ENCODE measurements at regions not wholly inside any gene's neighbourhood (a gene's known extent, or its start where the extent isn't known, plus 50 kb on each side); places are given as distances from the start of the nearest gene placed in this dataset.

DNA sequence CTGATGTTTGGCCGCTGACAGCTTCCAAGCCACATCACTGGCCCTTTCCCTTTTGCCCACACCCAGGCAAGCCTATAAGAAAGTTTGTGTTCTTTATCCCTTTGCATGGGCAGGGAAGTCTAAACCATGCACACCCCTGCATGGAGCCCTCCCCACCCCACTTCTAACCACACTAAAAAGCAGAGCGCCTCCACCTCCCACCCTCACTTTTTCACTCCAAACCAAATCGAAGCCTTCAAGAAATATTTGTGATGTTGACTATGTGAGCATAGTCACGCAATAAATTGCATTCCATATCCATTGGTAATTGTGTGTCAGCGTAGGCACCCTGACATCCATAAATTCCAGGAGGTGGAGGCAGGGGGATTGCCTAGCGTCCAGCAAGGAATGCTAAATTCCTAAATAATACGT lies 104.4 kb upstream of the LSM14A start:
- FAIRE-seq (no peak), DNase-seq (no peak)
- H3K4me1 ChIP-seq (ENCODE audit: control insufficient read depth in 2 of 3, insufficient read depth in 2 of 3, low read depth in 1 of 3, low read length in 3 of 3): no peaks in the 10 kb centered on the region
- H3K9me3 ChIP-seq (ENCODE audit: control insufficient read depth in 2 of 3, insufficient read depth in 1 of 3, low read length in 3 of 3): no peaks in the 10 kb centered on the region
- TF ChIP-seq, protein P1, sequence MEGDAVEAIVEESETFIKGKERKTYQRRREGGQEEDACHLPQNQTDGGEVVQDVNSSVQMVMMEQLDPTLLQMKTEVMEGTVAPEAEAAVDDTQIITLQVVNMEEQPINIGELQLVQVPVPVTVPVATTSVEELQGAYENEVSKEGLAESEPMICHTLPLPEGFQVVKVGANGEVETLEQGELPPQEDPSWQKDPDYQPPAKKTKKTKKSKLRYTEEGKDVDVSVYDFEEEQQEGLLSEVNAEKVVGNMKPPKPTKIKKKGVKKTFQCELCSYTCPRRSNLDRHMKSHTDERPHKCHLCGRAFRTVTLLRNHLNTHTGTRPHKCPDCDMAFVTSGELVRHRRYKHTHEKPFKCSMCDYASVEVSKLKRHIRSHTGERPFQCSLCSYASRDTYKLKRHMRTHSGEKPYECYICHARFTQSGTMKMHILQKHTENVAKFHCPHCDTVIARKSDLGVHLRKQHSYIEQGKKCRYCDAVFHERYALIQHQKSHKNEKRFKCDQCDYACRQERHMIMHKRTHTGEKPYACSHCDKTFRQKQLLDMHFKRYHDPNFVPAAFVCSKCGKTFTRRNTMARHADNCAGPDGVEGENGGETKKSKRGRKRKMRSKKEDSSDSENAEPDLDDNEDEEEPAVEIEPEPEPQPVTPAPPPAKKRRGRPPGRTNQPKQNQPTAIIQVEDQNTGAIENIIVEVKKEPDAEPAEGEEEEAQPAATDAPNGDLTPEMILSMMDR (IDR thresholded peaks at IDR 0.05; ENCODE audit: borderline replicate concordance, extremely low read depth, insufficient read depth): no peak
- no peaks in the 10 kb centered on the region for H3K27me3 ChIP-seq (ENCODE audit: control insufficient read depth, insufficient read depth, low read length)
- intact Hi-C loops (cut with DNase I): no loop called here
- H3K27ac ChIP-seq (ENCODE audit: low read depth in 2 of 2, low read length in 2 of 2): no peak overlapping the region
- H3K36me3 ChIP-seq (ENCODE audit: control insufficient read depth in 2 of 3, insufficient read depth in 3 of 3, low read length in 3 of 3): no peaks in the 10 kb centered on the region
- no peak overlapping the region for H3K9ac ChIP-seq (ENCODE audit: low read length in 3 of 3)
- no peak overlapping the region for H3K4me3 ChIP-seq (ENCODE audit: low read length in 3 of 3)

- DNase-seq (no peak), FAIRE-seq (no peak)
- H3K4me1 ChIP-seq (ENCODE audit: control insufficient read depth in 2 of 3, insufficient read depth in 2 of 3, low read depth in 1 of 3, low read length in 3 of 3): no peaks in the 10 kb centered on the region
- no peaks in the 10 kb centered on the region for H3K9me3 ChIP-seq (ENCODE audit: control insufficient read depth in 2 of 3, insufficient read depth in 1 of 3, low read length in 3 of 3)
- H3K4me3 ChIP-seq (ENCODE audit: low read length in 3 of 3): no peak overlapping the region
- H3K9ac ChIP-seq (ENCODE audit: low read length in 3 of 3): no peak overlapping the region
- no peaks in the 10 kb centered on the region for H3K27me3 ChIP-seq (ENCODE audit: control insufficient read depth, insufficient read depth, low read length)
- intact Hi-C loops (cut with DNase I): no loop called here
- TF ChIP-seq, protein P1 (IDR thresholded peaks at IDR 0.05; ENCODE audit: borderline replicate concordance, extremely low read depth, insufficient read depth): no peak
- no peaks in the 10 kb centered on the region for H3K36me3 ChIP-seq (ENCODE audit: control insufficient read depth in 2 of 3, insufficient read depth in 3 of 3, low read length in 3 of 3)
- H3K27ac ChIP-seq (ENCODE audit: low read depth in 2 of 2, low read length in 2 of 2): no peak overlapping the region
Observed at GRCh38 chr19:34075661-34076091, 96.6 kb upstream of the LSM14A start.

DNA sequence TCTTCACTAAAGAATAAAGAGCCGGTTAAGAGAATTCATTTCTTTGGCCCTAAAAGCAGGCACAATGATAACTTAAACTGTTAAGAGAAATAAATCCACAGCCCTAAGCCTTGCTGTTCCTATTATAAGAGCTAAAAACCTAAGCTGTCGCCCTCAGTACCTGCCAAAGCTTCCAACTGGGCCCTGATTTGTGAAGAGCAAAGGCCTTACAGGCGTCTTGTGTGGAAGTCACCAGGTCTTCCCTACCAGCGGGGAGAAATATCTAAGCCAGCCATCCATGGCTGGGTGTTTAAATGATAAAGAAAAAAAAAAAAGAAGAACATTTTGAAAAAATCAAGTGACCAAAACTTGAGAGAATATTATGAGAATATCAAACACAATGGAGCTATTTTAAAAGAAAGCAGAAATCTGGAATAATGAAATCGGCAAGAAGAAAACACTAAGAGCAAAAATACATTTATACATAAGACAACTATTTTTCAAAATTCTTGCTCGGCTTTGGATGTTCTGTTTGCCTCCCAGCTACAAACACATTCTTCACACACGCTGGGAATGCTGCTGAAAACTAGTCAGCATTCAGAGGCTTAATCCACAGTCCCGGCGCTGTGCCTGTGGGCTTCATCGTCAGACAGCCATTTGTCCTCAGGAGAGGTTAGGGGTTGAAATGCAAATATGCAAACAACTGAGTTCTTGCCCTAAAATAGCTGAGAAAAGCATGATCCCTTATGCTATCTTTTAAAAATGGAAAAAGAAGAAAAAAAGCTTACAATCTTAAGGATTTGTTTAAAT lies 89.8 kb upstream of the LSM14A start:
- FAIRE-seq (no peak), DNase-seq (peak in 2 of 5 donors; percentile 12 to 47)
- Histone ChIP-seq H3K4me1 (ENCODE audit: control insufficient read depth in 2 of 3, insufficient read depth in 2 of 3, low read depth in 1 of 3, low read length in 3 of 3) (no peaks in the 10 kb centered on the region), H3K27ac (ENCODE audit: low read depth in 2 of 2, low read length in 2 of 2) (no peak overlapping the region), H3K36me3 (ENCODE audit: control insufficient read depth in 2 of 3, insufficient read depth in 3 of 3, low read length in 3 of 3) (no peaks in the 10 kb centered on the region), H3K9ac (ENCODE audit: low read length in 3 of 3) (no peak overlapping the region), H3K27me3 (ENCODE audit: control insufficient read depth, insufficient read depth, low read length) (no peaks in the 10 kb centered on the region), H3K4me3 (ENCODE audit: low read length in 3 of 3) (no peak overlapping the region), H3K9me3 (ENCODE audit: control insufficient read depth in 2 of 3, insufficient read depth in 1 of 3, low read length in 3 of 3) (no peaks in the 10 kb centered on the region)
- TF ChIP-seq, protein P1 (IDR thresholded peaks at IDR 0.05; ENCODE audit: borderline replicate concordance, extremely low read depth, insufficient read depth): no peak
- intact Hi-C loops (cut with DNase I): no loop called here

Measured in kidney (tissue), 13 donors.